ENCODE measurements at regions not wholly inside any gene's neighbourhood (a gene's known extent, or its start where the extent isn't known, plus 50 kb on each side); places are given as distances from the start of the nearest gene placed in this dataset.
"Not testable (repeated sequence)": the region's sequence is repeated elsewhere in the genome, so short reads cannot be mapped to it uniquely, and the experiment has no call there.

GRCh38 chr2:176427549-176427948 is 158.3 kb downstream of the MTX2 start:
- DNase-seq: no peak

- not testable (repeated sequence) for DNase-seq
Measured at GRCh38 chr2:176428944-176429469, 159.8 kb downstream of the MTX2 start.

GRCh38 chr2:176432434-176432833 is 163.2 kb downstream of the MTX2 start:
- no peak for DNase-seq

GRCh38 chr2:176435729-176436128 is 166.5 kb downstream of the MTX2 start:
- no peak for DNase-seq

- DNase-seq: no peak
Measured at GRCh38 chr2:176443946-176444345, 174.7 kb downstream of the MTX2 start.

GRCh38 chr2:176445956-176446355 is 176.7 kb downstream of the MTX2 start:
- DNase-seq: no peak

- no peak for DNase-seq
Measured at GRCh38 chr2:176446718-176447414, 177.6 kb downstream of the MTX2 start.

- DNase-seq: no peak
Measured at GRCh38 chr2:176447616-176448015, 178.4 kb downstream of the MTX2 start.

- DNase-seq: no peak
Measured at GRCh38 chr2:176449852-176450251, 180.6 kb downstream of the MTX2 start.

GRCh38 chr2:176453784-176454183 is 184.5 kb downstream of the MTX2 start:
- DNase-seq: no peak

GRCh38 chr2:176454893-176455815 is 185.9 kb downstream of the MTX2 start:
- DNase-seq: peak; percentile 66 to 76

GRCh38 chr2:176455816-176456291 is 186.6 kb downstream of the MTX2 start:
- DNase-seq: no peak

- no peak for DNase-seq
Measured at GRCh38 chr2:176457481-176457880, 188.2 kb downstream of the MTX2 start.

GRCh38 chr2:176461098-176461808 is 192.0 kb downstream of the MTX2 start:
- no peak for DNase-seq

GRCh38 chr2:176461809-176462670 is 192.8 kb downstream of the MTX2 start:
- DNase-seq: no peak

- no peak for DNase-seq
Measured at GRCh38 chr2:176463546-176463945, 194.3 kb downstream of the MTX2 start.

- DNase-seq: no peak
Measured at GRCh38 chr2:176464886-176465564, 195.8 kb downstream of the MTX2 start.

- no peak for DNase-seq
Measured at GRCh38 chr2:176466918-176467452, 197.7 kb downstream of the MTX2 start.

GRCh38 chr2:176467595-176467994 is 198.4 kb downstream of the MTX2 start:
- DNase-seq: no peak

GRCh38 chr2:176468457-176469113 is 199.3 kb downstream of the MTX2 start:
- no peak for DNase-seq

GRCh38 chr2:176470713-176471112 is 201.5 kb downstream of the MTX2 start:
- no peak for DNase-seq

Data from activated CD4-positive, alpha-beta T cell treated with anti-CD3 and anti-CD28 coated beads for 4 hours (primary cell).